Hematopoietic multipotent progenitor cell treated with erythropoietin and hydrocortisone succinate and interleukin-3 and kit ligand, for 6 days (in vitro differentiated cells): ENCODE measurements at regions not wholly inside any gene's neighbourhood (a gene's known extent, or its start where the extent isn't known, plus 50 kb on each side); places are given as distances from the start of the nearest gene placed in this dataset.
"Not testable (repeated sequence)": the region's sequence is repeated elsewhere in the genome, so short reads cannot be mapped to it uniquely, and the experiment has no call there.

ENCODE experiments used
- DNase-seq: peaks from one replicate; pipeline ENCODE4 v3.0.0-alpha.2; 2015

DNA sequence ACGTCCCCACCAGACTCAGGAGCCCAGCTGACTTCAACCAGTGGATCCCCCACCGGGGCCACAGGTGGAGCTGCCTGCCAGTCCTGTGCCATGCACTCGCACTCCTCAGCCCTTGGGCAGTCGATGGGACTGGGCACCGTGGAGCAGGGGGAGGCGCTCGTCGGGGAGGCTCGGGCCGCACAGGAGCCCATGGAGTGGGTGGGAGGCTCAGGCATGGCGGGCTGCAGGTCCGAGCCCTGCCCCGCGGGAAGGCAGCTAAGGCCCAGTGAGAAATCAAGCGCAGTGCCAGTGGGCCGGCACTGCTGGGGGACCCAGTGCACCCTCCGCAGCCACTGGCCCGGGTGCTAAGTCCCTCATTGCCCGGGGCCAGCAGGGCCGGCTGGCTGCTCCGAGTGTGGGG lies 52.3 kb upstream of the LRRC30 start:
- DNase-seq, result not testable (repeated sequence)

- peak; percentile 71 for DNase-seq
Observed at GRCh38 chr18:7177116-7177744, 53.7 kb upstream of the LRRC30 start.

DNA sequence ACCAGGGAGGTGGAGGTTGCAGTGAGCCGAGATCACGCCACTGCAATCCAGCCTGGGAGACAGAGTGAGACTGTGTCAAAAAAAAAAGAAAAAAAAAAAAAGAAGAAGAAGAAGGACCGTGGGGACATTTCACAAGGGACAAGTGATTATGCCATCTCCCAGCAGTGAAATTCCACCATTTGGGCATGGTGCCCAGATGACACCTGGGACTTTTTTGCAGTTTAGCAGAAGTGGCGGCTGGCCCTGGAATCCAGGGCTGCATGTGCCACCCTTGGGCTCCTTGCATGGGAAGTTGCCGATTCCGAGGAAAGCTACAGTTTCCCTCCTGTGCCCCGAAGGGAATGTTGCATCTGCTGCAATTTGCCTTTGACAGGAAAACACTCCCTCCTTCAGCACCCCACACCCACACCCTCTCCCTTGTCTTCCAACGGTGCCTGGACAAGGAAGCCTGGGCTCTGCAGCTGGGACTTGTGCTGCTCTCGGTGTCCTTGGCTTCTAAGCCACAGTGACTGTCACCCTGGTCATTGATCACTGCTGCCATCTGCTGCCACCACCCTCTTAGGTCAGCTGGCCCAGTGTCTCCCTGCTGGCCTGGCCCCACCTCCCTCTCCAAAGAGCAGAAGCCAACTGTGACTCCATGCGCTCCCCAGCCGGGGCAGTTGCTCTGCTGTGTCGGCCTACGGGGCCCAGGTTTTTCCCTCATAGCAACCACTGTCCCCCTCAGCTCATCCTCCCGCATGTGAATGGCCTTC lies 56.4 kb upstream of the LRRC30 start:
- peak; percentile 19 for DNase-seq

GRCh38 chr18:7173216-7173615 lies 55.6 kb upstream of the LAMA1 start:
- DNase-seq, result no peak

GRCh38 chr18:7172611-7173010 lies 55.0 kb upstream of the LAMA1 start:
- no peak for DNase-seq

DNA sequence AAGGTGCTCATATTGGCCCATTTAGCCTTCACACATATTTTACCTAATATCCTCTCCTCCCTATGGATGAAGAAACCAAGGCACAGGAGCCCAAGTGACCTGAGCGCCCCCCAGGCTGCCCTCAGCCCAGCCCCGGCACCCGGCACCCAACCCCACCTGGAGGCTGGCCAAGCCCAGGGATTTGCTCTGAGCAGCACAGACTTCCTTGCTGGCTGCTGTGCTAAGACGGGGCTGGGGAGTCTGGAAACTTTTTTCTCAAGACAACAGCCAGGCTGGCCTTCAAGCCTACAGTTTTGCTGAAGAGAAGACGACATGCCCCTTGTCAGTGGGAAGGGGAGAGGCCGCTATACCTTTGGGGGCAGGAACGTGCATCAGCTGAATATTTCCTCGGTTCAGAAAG lies 52.7 kb upstream of the LAMA1 start:
- no peak for DNase-seq

GRCh38 chr18:7169601-7170000 lies 52.0 kb upstream of the LAMA1 start:
- DNase-seq, result no peak

- no peak for DNase-seq
Observed at GRCh38 chr18:7168408-7168807, 50.8 kb upstream of the LAMA1 start.
